GM19023 (cell line): ENCODE measurements at regions not wholly inside any gene's neighbourhood (a gene's known extent, or its start where the extent isn't known, plus 50 kb on each side); places are given as distances from the start of the nearest gene placed in this dataset.

Source experiments
- ATAC-seq: cut with Tn5 transposase; IDR thresholded peaks from one replicate; pipeline ENCODE4 v1.9.1; 2021; ENCODE audit warnings: mild to moderate bottlenecking, moderate library complexity; ENCODE audit not compliant: unreplicated experiment

GRCh38 chr11:86122773-86123172 lies 53.9 kb upstream of the PICALM start:
- ATAC-seq = no peak

GRCh38 chr11:86120807-86121206 lies 51.9 kb upstream of the PICALM start:
- no peak for ATAC-seq

- ATAC-seq = no peak
These were observed 51.0 kb upstream of the PICALM start for GRCh38 chr11:86119906-86120305.

- no peak for ATAC-seq
These were observed 50.2 kb upstream of the PICALM start for GRCh38 chr11:86119077-86119476.
